GM12892 (cell line): ENCODE measurements at regions not wholly inside any gene's neighbourhood (a gene's known extent, or its start where the extent isn't known, plus 50 kb on each side); places are given as distances from the start of the nearest gene placed in this dataset.

Experiments used
- POLR2A ChIP-seq: IDR thresholded peaks from 2 replicates; pipeline ENCODE4 v1.6.1; 2011; ENCODE audit warnings: low read depth, low read length, control low read depth
- TAF1 ChIP-seq: IDR thresholded peaks from 2 replicates; pipeline ENCODE4 v1.6.1; 2011; ENCODE audit warnings: low read depth, mild to moderate bottlenecking, control low read depth, low read length, borderline replicate concordance

GRCh38 chr9:15007698-15008097 lies 97.5 kb upstream of the FREM1 start:
- TF ChIP-seq TAF1 (no peak), POLR2A (no peak)
